Prostate gland (tissue), 2 donors: ENCODE measurements at regions not wholly inside any gene's neighbourhood (a gene's known extent, or its start where the extent isn't known, plus 50 kb on each side); places are given as distances from the start of the nearest gene placed in this dataset.

Experiments used
- DNase-seq: peaks from one replicate; pipeline ENCODE4 v3.0.0-alpha.2; 2019; ENCODE audit warnings: low spot score
- H3K27ac ChIP-seq, 2 donors: fragments of 200-600 bp; sonication (generic); 2 replicates each; pipeline ENCODE4 v1.5.1; 2017 to 2019
- H3K27me3 ChIP-seq: fragments of 200-600 bp; sonication (generic); replicated peaks from 2 replicates; pipeline ENCODE4 v1.5.1; 2019; ENCODE audit not compliant: insufficient read depth
- H3K36me3 ChIP-seq, 2 donors: fragments of 200-600 bp; sonication (generic); 1 replicate in 1 of 2; 2 replicates in 1 of 2; pipeline versions ENCODE4 v1.5.1 to v1.8.1; 2017 to 2019
- H3K4me1 ChIP-seq: fragments of 200-600 bp; sonication (generic); replicated peaks from 2 replicates; pipeline ENCODE4 v1.5.1; 2019
- H3K4me3 ChIP-seq, 2 donors: fragments of 200-600 bp; sonication (generic); 2 replicates each; pipeline ENCODE4 v1.5.1; 2017 to 2019
- H3K9me3 ChIP-seq: fragments of 200-600 bp; sonication (generic); 2 replicates; pipeline ENCODE4 v1.5.1; 2017
- CTCF ChIP-seq, 4 experiments: fragments of 200-600 bp in 2 of 4; fragments of 450-650 bp in 2 of 4; sonication (generic) in 2 of 4; IDR thresholded peaks; 1 replicate in 3 of 4; 2 replicates in 1 of 4; pipeline ENCODE4 v1.5.1; 2016 to 2019; ENCODE audit warnings: antibody characterized with exemption in 4 of 4, mild to moderate bottlenecking in 2 of 4, moderate library complexity in 2 of 4
- POLR2A ChIP-seq: fragments of 450-650 bp; IDR thresholded peaks from one replicate; pipeline ENCODE4 v1.6.1; 2016; ENCODE audit warnings: antibody characterized with exemption, mild to moderate bottlenecking
- POLR2AphosphoS5 ChIP-seq: sonication (generic); formaldehyde crosslinking; IDR thresholded peaks from one replicate; pipeline ENCODE4 v1.6.1; 2017; ENCODE audit warnings: antibody characterized with exemption
- WGBS: methylation state at CpG from one replicate; pipeline ENCODE4 v1.1.5; 2018; 5-methylcytosine and 5-hydroxymethylcytosine counted together
- intact Hi-C: fragments of 100-400 bp; cut with DNase I; formaldehyde crosslinking; loops from one replicate; pipeline ENCODE4 v1.14.2; 2022

GRCh38 chr20:18978311-18978710 lies 164.7 kb downstream of the SCP2D1 start:
- WGBS: 83% methylated on average over 2 of the region's 2 CpGs
- intact Hi-C loops: no loop called here
- Histone ChIP-seq H3K9me3 (no peaks in the 10 kb centered on the region), H3K36me3 (no peaks in the 10 kb centered on the region), H3K4me1 (no peaks in the 10 kb centered on the region), H3K4me3 (no peak overlapping the region), H3K27ac (no peak overlapping the region), H3K27me3 (no peaks in the 10 kb centered on the region)
- no peak for DNase-seq
- TF ChIP-seq POLR2AphosphoS5 (no peak), POLR2A (no peak), CTCF (IDR thresholded peaks at IDR 0.05) (no peak)

GRCh38 chr20:18979132-18979531 lies 165.5 kb downstream of the SCP2D1 start:
- no peak for DNase-seq
- WGBS: 50% methylated on average over 1 of the region's 1 CpG
- no peak overlapping the region for H3K4me3 ChIP-seq

GRCh38 chr20:18981962-18982539 lies 168.5 kb downstream of the SCP2D1 start:
- 75% methylated on average over 5 of the region's 5 CpGs for WGBS
- Histone ChIP-seq H3K27me3 (no peaks in the 10 kb centered on the region), H3K27ac (no peak overlapping the region), H3K4me3 (no peak overlapping the region), H3K36me3 (no peaks in the 10 kb centered on the region), H3K4me1 (no peaks in the 10 kb centered on the region), H3K9me3 (no peaks in the 10 kb centered on the region)
- DNase-seq: no peak
- intact Hi-C loops: no loop called here
- TF ChIP-seq POLR2A (no peak), POLR2AphosphoS5 (no peak), CTCF (IDR thresholded peaks at IDR 0.05) (no peak)

More at GRCh38 chr20:18979132-18979531, 165.5 kb downstream of the SCP2D1 start:
- Histone ChIP-seq H3K27me3 (no peaks in the 10 kb centered on the region), H3K36me3 (no peaks in the 10 kb centered on the region), H3K4me1 (no peaks in the 10 kb centered on the region), H3K27ac (no peak overlapping the region), H3K9me3 (no peaks in the 10 kb centered on the region)
- intact Hi-C loops: no loop called here
- TF ChIP-seq POLR2AphosphoS5 (no peak), CTCF (IDR thresholded peaks at IDR 0.05) (no peak), POLR2A (no peak)

- H3K27ac ChIP-seq: no peak overlapping the region
- no peaks in the 10 kb centered on the region for H3K4me1 ChIP-seq
- H3K4me3 ChIP-seq: no peak overlapping the region
- no peak for DNase-seq
- H3K27me3 ChIP-seq: no peaks in the 10 kb centered on the region
- 48% methylated on average over 5 of the region's 5 CpGs for WGBS
- intact Hi-C loops: no loop called here
- TF ChIP-seq POLR2A (no peak), CTCF (IDR thresholded peaks at IDR 0.05) (no peak), POLR2AphosphoS5 (no peak)
- H3K9me3 ChIP-seq: no peaks in the 10 kb centered on the region
- H3K36me3 ChIP-seq: no peaks in the 10 kb centered on the region
These were observed 170.2 kb downstream of the SCP2D1 start for GRCh38 chr20:18983796-18984195.
